Lower leg skin (tissue), 3 donors: ENCODE measurements at regions not wholly inside any gene's neighbourhood (a gene's known extent, or its start where the extent isn't known, plus 50 kb on each side); places are given as distances from the start of the nearest gene placed in this dataset.

Experiments used
- CTCF ChIP-seq, 3 donors: fragments of 450-650 bp; IDR thresholded peaks; one replicate each; pipeline ENCODE4 v1.5.1; 2016; ENCODE audit warnings: antibody characterized with exemption in 3 of 3, mild to moderate bottlenecking in 3 of 3, moderate library complexity in 2 of 3
- POLR2A ChIP-seq, 2 donors: fragments of 450-650 bp; IDR thresholded peaks; one replicate each; pipeline ENCODE4 v1.6.1; 2016 to 2017; ENCODE audit warnings: antibody characterized with exemption in 2 of 2, mild to moderate bottlenecking in 1 of 2, moderate library complexity in 1 of 2

DNA sequence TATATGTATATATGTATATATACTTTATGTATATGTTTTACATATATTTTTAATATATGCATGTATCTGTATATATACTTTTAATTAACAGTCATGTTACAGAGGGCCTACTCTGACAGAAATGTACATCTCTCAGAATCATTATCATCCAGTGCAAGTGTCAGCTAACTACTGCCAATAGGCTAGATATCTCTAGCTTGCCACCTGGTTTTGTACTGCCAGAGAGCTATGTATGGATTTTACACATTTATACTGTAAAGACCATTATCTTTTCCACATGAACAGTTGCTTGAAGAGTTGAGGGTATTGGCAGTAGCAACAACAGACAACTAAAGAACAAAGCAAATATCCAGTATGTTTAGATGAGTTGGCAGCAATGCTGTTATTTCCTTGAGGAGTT, 99.7 kb upstream of the VGLL3 start:
- no peak for TF ChIP-seq CTCF (IDR thresholded peaks at IDR 0.05)
- TF ChIP-seq POLR2A (IDR thresholded peaks at IDR 0.05): no peak
